Glutamatergic neuron (in vitro differentiated cells): ENCODE measurements at regions not wholly inside any gene's neighbourhood (a gene's known extent, or its start where the extent isn't known, plus 50 kb on each side); places are given as distances from the start of the nearest gene placed in this dataset.

Experiments
- DNase-seq: peaks from one replicate; pipeline ENCODE4 v3.0.0; 2022
- H3K27ac Mint-ChIP-seq: one replicate; pipeline ENCODE4 v1.8.0; 2020; ENCODE audit warnings: mild to moderate bottlenecking, mixed read lengths, inconsistent platforms; ENCODE audit not compliant: unreplicated experiment
- H3K27me3 Mint-ChIP-seq: one replicate; pipeline ENCODE4 v1.8.0; 2020; ENCODE audit warnings: mild to moderate bottlenecking, moderate library complexity, mixed read lengths, inconsistent platforms; ENCODE audit not compliant: unreplicated experiment
- H3K36me3 Mint-ChIP-seq: one replicate; pipeline ENCODE4 v1.8.0; 2020; ENCODE audit warnings: mild to moderate bottlenecking, mixed read lengths, inconsistent platforms; ENCODE audit not compliant: unreplicated experiment
- H3K4me1 Mint-ChIP-seq: one replicate; pipeline ENCODE4 v1.8.0; 2020; ENCODE audit warnings: mild to moderate bottlenecking, low read depth, mixed read lengths, inconsistent platforms; ENCODE audit not compliant: unreplicated experiment
- H3K4me3 Mint-ChIP-seq: one replicate; pipeline ENCODE4 v1.8.0; 2020; ENCODE audit warnings: mild to moderate bottlenecking, mixed read lengths, inconsistent platforms; ENCODE audit not compliant: unreplicated experiment
- H3K9me3 Mint-ChIP-seq: one replicate; pipeline ENCODE4 v1.8.0; 2020; ENCODE audit warnings: mild to moderate bottlenecking, moderate library complexity, mixed read lengths, inconsistent platforms; ENCODE audit not compliant: unreplicated experiment
- TF ChIP-seq, protein P1 (sequence below): fragments of 200-600 bp; sonication (generic); IDR thresholded peaks from one replicate; pipeline ENCODE4 v1.5.0; 2021; ENCODE audit not compliant: partially characterized antibody, unreplicated experiment

DNA sequence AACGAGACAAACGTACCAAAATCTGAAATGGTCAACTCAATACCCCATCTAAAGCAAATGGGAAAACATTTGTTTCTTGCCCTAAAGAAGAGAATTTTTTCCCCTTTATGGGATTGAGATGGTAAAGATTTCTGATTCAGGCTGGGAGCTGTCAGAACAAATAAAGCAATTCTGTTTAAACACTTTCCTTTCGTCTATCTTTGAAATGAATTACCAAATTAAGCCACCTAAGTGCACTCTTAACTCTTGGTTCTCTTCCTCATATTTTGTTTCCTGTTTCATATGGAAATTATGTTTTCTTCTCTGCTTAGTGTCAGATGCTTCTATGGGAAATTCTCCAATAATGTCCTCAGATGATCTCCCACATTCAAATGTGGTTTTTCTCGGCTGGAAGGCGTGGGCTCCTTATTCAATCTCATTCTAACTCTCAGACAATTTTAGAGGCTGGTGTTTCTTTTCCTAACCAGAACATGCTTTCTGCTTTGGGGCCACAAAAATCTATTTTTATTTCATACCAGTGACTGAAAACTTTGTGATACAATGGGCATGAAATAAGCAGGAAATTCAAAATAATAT is 50.3 kb upstream of the HPF1 start:
- DNase-seq: no peak
- no peaks in the 10 kb centered on the region for H3K27me3 Mint-ChIP-seq
- no peaks in the 10 kb centered on the region for H3K36me3 Mint-ChIP-seq
- H3K9me3 Mint-ChIP-seq: no peaks in the 10 kb centered on the region
- no peaks in the 10 kb centered on the region for H3K4me1 Mint-ChIP-seq
- TF ChIP-seq, protein P1, sequence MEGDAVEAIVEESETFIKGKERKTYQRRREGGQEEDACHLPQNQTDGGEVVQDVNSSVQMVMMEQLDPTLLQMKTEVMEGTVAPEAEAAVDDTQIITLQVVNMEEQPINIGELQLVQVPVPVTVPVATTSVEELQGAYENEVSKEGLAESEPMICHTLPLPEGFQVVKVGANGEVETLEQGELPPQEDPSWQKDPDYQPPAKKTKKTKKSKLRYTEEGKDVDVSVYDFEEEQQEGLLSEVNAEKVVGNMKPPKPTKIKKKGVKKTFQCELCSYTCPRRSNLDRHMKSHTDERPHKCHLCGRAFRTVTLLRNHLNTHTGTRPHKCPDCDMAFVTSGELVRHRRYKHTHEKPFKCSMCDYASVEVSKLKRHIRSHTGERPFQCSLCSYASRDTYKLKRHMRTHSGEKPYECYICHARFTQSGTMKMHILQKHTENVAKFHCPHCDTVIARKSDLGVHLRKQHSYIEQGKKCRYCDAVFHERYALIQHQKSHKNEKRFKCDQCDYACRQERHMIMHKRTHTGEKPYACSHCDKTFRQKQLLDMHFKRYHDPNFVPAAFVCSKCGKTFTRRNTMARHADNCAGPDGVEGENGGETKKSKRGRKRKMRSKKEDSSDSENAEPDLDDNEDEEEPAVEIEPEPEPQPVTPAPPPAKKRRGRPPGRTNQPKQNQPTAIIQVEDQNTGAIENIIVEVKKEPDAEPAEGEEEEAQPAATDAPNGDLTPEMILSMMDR: no peak
- H3K27ac Mint-ChIP-seq: no peak overlapping the region
- H3K4me3 Mint-ChIP-seq: no peak overlapping the region
